ENCODE measurements at regions not wholly inside any gene's neighbourhood (a gene's known extent, or its start where the extent isn't known, plus 50 kb on each side); places are given as distances from the start of the nearest gene placed in this dataset.

DNA sequence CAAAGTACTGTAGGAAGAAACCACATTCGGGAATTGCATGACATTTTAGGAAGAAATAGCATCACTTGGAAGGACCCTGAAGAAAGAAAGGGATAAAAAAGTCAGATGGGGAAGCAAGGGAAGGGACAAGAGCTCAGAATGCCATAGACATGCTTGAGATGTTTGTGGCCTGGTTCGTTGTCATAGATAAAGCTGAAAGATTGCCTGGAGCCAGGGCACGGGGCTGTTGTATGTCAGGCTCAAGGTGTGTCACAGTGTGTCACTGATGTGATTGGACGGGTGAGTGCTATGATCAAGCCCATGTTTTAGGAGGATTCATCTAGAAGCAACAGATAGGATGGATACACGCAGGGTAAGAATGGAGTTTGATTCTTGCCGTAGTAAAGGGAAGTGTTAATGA lies 216.2 kb upstream of the SOX4 start:
- TF ChIP-seq POLR2A (IDR thresholded peaks at IDR 0.05; ENCODE audit: extremely low read depth, insufficient read length) (no peak), MYC (IDR thresholded peaks at IDR 0.05; ENCODE audit: low read depth, low read length) (no peak)
- TF ChIP-seq, protein P1, sequence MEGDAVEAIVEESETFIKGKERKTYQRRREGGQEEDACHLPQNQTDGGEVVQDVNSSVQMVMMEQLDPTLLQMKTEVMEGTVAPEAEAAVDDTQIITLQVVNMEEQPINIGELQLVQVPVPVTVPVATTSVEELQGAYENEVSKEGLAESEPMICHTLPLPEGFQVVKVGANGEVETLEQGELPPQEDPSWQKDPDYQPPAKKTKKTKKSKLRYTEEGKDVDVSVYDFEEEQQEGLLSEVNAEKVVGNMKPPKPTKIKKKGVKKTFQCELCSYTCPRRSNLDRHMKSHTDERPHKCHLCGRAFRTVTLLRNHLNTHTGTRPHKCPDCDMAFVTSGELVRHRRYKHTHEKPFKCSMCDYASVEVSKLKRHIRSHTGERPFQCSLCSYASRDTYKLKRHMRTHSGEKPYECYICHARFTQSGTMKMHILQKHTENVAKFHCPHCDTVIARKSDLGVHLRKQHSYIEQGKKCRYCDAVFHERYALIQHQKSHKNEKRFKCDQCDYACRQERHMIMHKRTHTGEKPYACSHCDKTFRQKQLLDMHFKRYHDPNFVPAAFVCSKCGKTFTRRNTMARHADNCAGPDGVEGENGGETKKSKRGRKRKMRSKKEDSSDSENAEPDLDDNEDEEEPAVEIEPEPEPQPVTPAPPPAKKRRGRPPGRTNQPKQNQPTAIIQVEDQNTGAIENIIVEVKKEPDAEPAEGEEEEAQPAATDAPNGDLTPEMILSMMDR (IDR thresholded peaks at IDR 0.05; ENCODE audit: low read depth, low read length) = no peak
- TF ChIP-seq, protein P2, sequence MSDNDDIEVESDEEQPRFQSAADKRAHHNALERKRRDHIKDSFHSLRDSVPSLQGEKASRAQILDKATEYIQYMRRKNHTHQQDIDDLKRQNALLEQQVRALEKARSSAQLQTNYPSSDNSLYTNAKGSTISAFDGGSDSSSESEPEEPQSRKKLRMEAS (IDR thresholded peaks at IDR 0.05; ENCODE audit: low read depth, low read length) = no peak
